22Rv1 (cell line): ENCODE measurements at regions not wholly inside any gene's neighbourhood (a gene's known extent, or its start where the extent isn't known, plus 50 kb on each side); places are given as distances from the start of the nearest gene placed in this dataset.

Source experiments
- H3K27ac ChIP-seq: fragments of 450-650 bp; 2 replicates; pipeline ENCODE4 v1.5.1; 2017
- CTCF ChIP-seq: fragments of 450-650 bp; IDR thresholded peaks from 2 replicates; pipeline ENCODE4 v1.5.1; 2017; ENCODE audit warnings: mild to moderate bottlenecking
- ZFX ChIP-seq: fragments of 450-650 bp; IDR thresholded peaks from 2 replicates; pipeline ENCODE4 v1.6.1; 2017; ENCODE audit warnings: antibody characterized with exemption, borderline replicate concordance

- no peak for TF ChIP-seq CTCF
- TF ChIP-seq ZFX, result no peak
- H3K27ac ChIP-seq, result no peak overlapping the region
Measured at GRCh38 chr10:64209561-64209960, 688.4 kb downstream of the REEP3 start.

GRCh38 chr10:64210211-64210610 is 689.0 kb downstream of the REEP3 start:
- H3K27ac ChIP-seq, result no peak overlapping the region
- TF ChIP-seq ZFX, result no peak
- no peak for TF ChIP-seq CTCF

GRCh38 chr10:64211466-64211865 is 690.3 kb downstream of the REEP3 start:
- TF ChIP-seq CTCF (no peak), ZFX (no peak)
- no peak overlapping the region for H3K27ac ChIP-seq

GRCh38 chr10:64215088-64215487 is 693.9 kb downstream of the REEP3 start:
- H3K27ac ChIP-seq, result no peak overlapping the region
- TF ChIP-seq ZFX (no peak), CTCF (no peak)

- H3K27ac ChIP-seq, result no peak overlapping the region
- TF ChIP-seq ZFX (no peak), CTCF (no peak)
Measured at GRCh38 chr10:64219271-64220025, 698.2 kb downstream of the REEP3 start.

GRCh38 chr10:64234489-64234888 is 713.3 kb downstream of the REEP3 start:
- TF ChIP-seq ZFX, result no peak
- TF ChIP-seq CTCF, result no peak

GRCh38 chr10:64257704-64258103 is 736.5 kb downstream of the REEP3 start:
- TF ChIP-seq ZFX (no peak), CTCF (no peak)
- H3K27ac ChIP-seq, result no peak overlapping the region

More at GRCh38 chr10:64234489-64234888, 713.3 kb downstream of the REEP3 start:
- H3K27ac ChIP-seq, result no peak overlapping the region
